ENCODE measurements at regions not wholly inside any gene's neighbourhood (a gene's known extent, or its start where the extent isn't known, plus 50 kb on each side); places are given as distances from the start of the nearest gene placed in this dataset.

DNA sequence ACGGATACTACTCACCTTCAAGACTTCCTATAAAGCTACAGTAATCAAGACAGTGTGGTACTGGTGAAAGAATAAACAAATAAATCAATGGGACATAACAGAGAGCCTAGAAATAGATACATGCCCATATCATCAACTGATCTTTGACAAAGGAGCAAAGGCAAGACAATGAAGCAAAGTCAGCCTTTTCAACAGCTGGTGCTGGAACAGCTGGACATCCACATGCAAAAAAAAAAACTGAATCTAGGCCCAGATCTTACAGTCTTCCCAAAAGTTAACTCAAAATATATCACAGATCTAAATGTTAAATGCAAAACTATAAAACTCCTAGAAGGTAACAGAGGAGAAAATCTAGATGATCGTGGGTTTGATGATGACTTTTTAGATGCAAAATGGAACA, 170.3 kb downstream of the MIS18A start:
- TF ChIP-seq CREB1 (CRISPR knock-in tag; IDR thresholded peaks at IDR 0.05; ENCODE audit: low read depth) (no peak), STAT1 (IDR thresholded peaks at IDR 0.05; ENCODE audit: unreplicated experiment) (no peak), EZH2 (IDR thresholded peaks at IDR 0.05; ENCODE audit: low read depth, unreplicated experiment) (no peak), ZNF462 (CRISPR knock-in tag; IDR thresholded peaks at IDR 0.05) (no peak), JUNB (IDR thresholded peaks at IDR 0.05; ENCODE audit: unreplicated experiment) (no peak), NANOG (IDR thresholded peaks at IDR 0.05; ENCODE audit: borderline replicate concordance) (no peak), ZNF114 (CRISPR knock-in tag; IDR thresholded peaks at IDR 0.05) (no peak), CTCF (conservative IDR thresholded peaks at IDR 0.05; ENCODE audit: low read depth in 2 of 2) (no peak), ZNF331 (CRISPR knock-in tag; IDR thresholded peaks at IDR 0.05; ENCODE audit: low read depth) (no peak)
- TF ChIP-seq, protein P1, sequence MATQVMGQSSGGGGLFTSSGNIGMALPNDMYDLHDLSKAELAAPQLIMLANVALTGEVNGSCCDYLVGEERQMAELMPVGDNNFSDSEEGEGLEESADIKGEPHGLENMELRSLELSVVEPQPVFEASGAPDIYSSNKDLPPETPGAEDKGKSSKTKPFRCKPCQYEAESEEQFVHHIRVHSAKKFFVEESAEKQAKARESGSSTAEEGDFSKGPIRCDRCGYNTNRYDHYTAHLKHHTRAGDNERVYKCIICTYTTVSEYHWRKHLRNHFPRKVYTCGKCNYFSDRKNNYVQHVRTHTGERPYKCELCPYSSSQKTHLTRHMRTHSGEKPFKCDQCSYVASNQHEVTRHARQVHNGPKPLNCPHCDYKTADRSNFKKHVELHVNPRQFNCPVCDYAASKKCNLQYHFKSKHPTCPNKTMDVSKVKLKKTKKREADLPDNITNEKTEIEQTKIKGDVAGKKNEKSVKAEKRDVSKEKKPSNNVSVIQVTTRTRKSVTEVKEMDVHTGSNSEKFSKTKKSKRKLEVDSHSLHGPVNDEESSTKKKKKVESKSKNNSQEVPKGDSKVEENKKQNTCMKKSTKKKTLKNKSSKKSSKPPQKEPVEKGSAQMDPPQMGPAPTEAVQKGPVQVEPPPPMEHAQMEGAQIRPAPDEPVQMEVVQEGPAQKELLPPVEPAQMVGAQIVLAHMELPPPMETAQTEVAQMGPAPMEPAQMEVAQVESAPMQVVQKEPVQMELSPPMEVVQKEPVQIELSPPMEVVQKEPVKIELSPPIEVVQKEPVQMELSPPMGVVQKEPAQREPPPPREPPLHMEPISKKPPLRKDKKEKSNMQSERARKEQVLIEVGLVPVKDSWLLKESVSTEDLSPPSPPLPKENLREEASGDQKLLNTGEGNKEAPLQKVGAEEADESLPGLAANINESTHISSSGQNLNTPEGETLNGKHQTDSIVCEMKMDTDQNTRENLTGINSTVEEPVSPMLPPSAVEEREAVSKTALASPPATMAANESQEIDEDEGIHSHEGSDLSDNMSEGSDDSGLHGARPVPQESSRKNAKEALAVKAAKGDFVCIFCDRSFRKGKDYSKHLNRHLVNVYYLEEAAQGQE (IDR thresholded peaks at IDR 0.05; ENCODE audit: unreplicated experiment), result no peak
- peaks cover 3% of the 10 kb centered on the region; the same call in 1 of the 2 replicates for H3K9me2 ChIP-seq (ENCODE audit: insufficient read depth)
- DNase-seq (ENCODE audit: low spot score) (no peak), ATAC-seq (no peak)
- no peaks in the 10 kb centered on the region for H3K4me1 ChIP-seq (ENCODE audit: insufficient read depth)
- no peaks in the 10 kb centered on the region for H3K4me1 Mint-ChIP-seq
- H4K20me1 ChIP-seq (replicated peaks; ENCODE audit: insufficient read depth), result no peaks in the 10 kb centered on the region
- H3K4me3 Mint-ChIP-seq, result no peak overlapping the region
- H3K27me3 Mint-ChIP-seq (ENCODE audit: insufficient read depth, low read depth, poor library complexity), result peaks cover 12% of the 10 kb centered on the region
- no peak overlapping the region for H3K4me3 ChIP-seq
- H3K79me2 ChIP-seq (replicated peaks; ENCODE audit: insufficient read depth), result no peaks in the 10 kb centered on the region
- no peak overlapping the region for H2AFZ ChIP-seq
- H3K27me3 ChIP-seq (ENCODE audit: insufficient read depth), result no peaks in the 10 kb centered on the region
- H3K27ac Mint-ChIP-seq, result no peak overlapping the region
- no peak overlapping the region for H3K27ac ChIP-seq (ENCODE audit: low read depth)
- no peaks in the 10 kb centered on the region for H3K36me3 ChIP-seq (ENCODE audit: insufficient read depth)
- H3K36me3 Mint-ChIP-seq (ENCODE audit: low read depth), result peaks cover 3% of the 10 kb centered on the region; the same call in 1 of the 3 replicates
- H3K4me2 ChIP-seq, result no peak overlapping the region
- H3F3A ChIP-seq (replicated peaks; ENCODE audit: low read depth), result no peaks in the 10 kb centered on the region
- H3K9me3 Mint-ChIP-seq, result peaks cover 26% of the 10 kb centered on the region
